ENCODE measurements at regions not wholly inside any gene's neighbourhood (a gene's known extent, or its start where the extent isn't known, plus 50 kb on each side); places are given as distances from the start of the nearest gene placed in this dataset.

DNA sequence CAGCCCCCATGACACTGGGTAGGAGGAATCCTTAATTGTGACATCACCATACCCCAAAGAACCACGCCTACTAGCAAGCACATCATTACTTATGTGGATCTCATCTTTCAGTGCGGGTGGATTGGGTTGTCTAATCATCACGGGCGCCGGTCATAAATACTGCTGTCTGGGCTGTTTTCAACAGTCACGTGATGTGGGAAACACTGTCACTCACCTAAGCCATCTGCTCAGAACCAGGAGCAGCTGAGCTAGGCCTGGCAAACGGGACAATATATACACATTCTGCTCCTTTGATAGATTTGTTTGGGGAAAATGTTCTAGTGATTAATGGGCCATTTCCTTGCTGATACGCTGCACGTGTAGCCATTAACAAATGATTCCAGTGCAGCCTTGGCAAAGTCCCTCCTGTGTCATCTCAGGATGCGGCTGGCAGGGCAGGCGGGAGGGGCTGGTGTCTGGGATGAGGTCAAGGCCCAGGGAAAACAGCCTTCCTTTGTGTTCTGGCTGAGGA, 145.9 kb upstream of the COPS8 start:
- Mint-ChIP-seq H3K27me3 (peaks cover 32% of the 10 kb centered on the region), H3K9me3 (no peaks in the 10 kb centered on the region), H3K27ac (no peak overlapping the region), H3K4me1 (ENCODE audit: low read depth) (peaks cover 9% of the 10 kb centered on the region), H3K36me3 (ENCODE audit: low read depth) (no peaks in the 10 kb centered on the region), H3K4me3 (no peak overlapping the region)
- no peak for DNase-seq

GRCh38 chr2:236940497-236940896, 145.2 kb upstream of the COPS8 start:
- peaks cover 28% of the 10 kb centered on the region for H3K27me3 Mint-ChIP-seq
- DNase-seq = no peak
- H3K9me3 Mint-ChIP-seq = no peaks in the 10 kb centered on the region
- H3K4me1 Mint-ChIP-seq (ENCODE audit: low read depth) = peaks cover 9% of the 10 kb centered on the region
- H3K36me3 Mint-ChIP-seq (ENCODE audit: low read depth) = no peaks in the 10 kb centered on the region
- no peak overlapping the region for H3K4me3 Mint-ChIP-seq
- H3K27ac Mint-ChIP-seq = no peak overlapping the region

DNA sequence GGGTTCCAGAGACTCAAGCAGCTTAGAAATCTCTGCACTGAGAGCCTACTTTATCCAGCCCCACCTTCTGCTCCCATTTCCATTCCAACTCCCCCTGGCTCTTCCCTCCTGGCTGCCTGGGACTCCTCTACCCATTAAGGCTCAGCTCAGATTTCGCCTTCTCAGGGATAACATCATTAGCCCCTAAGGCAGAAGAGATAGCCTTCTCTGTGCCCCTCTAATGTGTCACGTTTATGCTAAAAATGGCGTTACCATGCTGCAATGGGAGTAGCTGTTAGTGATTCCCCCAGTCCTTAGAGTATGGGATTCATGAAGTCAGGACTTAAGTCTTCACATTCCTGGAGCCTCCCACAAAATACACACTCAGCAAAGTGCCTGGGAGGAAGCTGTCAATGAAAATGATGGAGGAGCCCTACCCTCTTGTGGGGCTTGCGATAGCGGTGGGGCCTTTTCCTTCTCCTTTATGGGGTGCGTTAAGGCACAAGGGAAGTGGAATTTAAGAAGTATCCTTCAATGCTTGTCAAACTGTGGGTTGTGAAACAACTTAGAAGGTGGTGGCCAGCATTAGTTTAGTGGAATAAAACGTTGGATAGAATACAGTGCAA, 144.7 kb upstream of the COPS8 start:
- Mint-ChIP-seq H3K27me3 (peaks cover 28% of the 10 kb centered on the region), H3K36me3 (ENCODE audit: low read depth) (no peaks in the 10 kb centered on the region), H3K9me3 (no peaks in the 10 kb centered on the region), H3K27ac (no peak overlapping the region), H3K4me1 (ENCODE audit: low read depth) (peaks cover 9% of the 10 kb centered on the region), H3K4me3 (no peak overlapping the region)
- no peak for DNase-seq

- H3K4me1 Mint-ChIP-seq (ENCODE audit: low read depth) = peaks cover 9% of the 10 kb centered on the region
- no peak overlapping the region for H3K4me3 Mint-ChIP-seq
- no peak for DNase-seq
- no peaks in the 10 kb centered on the region for H3K36me3 Mint-ChIP-seq (ENCODE audit: low read depth)
- no peaks in the 10 kb centered on the region for H3K9me3 Mint-ChIP-seq
- peaks cover 28% of the 10 kb centered on the region for H3K27me3 Mint-ChIP-seq
- no peak overlapping the region for H3K27ac Mint-ChIP-seq
Measured at GRCh38 chr2:236941551-236941950, 144.1 kb upstream of the COPS8 start.

GRCh38 chr2:236942554-236942953, 143.1 kb upstream of the COPS8 start:
- no peaks in the 10 kb centered on the region for H3K9me3 Mint-ChIP-seq
- H3K4me3 Mint-ChIP-seq = no peak overlapping the region
- H3K27me3 Mint-ChIP-seq = peaks cover 28% of the 10 kb centered on the region
- no peak overlapping the region for H3K27ac Mint-ChIP-seq
- no peak for DNase-seq
- no peaks in the 10 kb centered on the region for H3K36me3 Mint-ChIP-seq (ENCODE audit: low read depth)
- peaks cover 9% of the 10 kb centered on the region for H3K4me1 Mint-ChIP-seq (ENCODE audit: low read depth)

DNA sequence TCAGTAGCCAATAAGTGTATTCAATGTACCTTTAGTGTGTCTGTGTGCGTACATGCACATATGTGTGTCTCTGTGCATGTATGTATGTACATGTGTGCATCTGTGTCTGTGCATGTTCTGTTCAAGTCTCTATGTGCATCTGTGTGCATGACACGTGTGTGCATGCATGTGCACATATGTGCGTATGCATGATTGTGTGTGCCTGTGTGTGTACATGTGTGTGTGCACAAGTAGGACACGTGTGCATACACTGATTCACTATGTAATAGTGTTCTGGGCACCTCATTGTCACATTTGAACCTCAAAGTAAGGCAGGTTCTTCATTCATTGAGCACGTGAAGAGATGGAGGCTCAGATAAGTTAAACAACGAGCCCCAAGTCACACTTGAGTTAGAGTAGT, 142.6 kb upstream of the COPS8 start:
- Mint-ChIP-seq H3K9me3 (no peaks in the 10 kb centered on the region), H3K4me3 (no peak overlapping the region), H3K27ac (no peak overlapping the region), H3K36me3 (ENCODE audit: low read depth) (no peaks in the 10 kb centered on the region), H3K27me3 (peaks cover 26% of the 10 kb centered on the region), H3K4me1 (ENCODE audit: low read depth) (peaks cover 9% of the 10 kb centered on the region)
- DNase-seq = no peak

DNA sequence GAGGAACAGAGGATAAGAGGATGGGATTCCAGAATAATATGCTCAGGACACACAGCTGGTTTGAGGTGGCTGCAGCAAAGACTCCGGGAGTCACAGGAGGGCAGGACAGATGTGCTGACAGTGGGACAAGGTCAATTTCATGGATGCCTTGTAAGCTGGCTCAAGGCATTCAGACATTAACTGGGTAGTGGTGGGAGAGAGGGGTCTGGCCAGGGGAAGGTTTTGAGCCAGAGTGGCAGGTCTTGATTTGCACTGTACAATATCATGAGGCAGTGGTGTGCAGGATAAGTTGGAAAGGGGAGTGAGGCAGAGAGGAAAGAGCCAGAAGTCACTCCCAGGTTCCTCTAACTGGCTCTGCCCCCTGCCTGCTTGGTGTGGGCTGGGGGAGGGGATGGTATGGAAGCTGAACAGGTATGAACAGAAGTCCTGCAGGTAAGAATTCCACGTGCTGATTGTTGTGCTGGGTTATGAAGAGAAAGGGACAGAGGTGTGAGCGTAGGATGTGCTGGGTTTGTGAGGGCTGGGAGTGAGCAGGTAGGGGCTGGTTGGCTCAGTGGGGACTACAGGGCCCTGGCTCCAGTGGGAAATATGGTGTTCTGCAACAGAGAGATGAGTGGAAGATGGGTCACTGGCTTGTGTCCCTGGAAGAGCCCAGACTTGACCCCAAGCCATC, 141.7 kb upstream of the COPS8 start:
- Mint-ChIP-seq H3K4me1 (ENCODE audit: low read depth) (peaks cover 9% of the 10 kb centered on the region), H3K27me3 (peaks cover 24% of the 10 kb centered on the region), H3K36me3 (ENCODE audit: low read depth) (no peaks in the 10 kb centered on the region), H3K4me3 (no peak overlapping the region), H3K27ac (no peak overlapping the region), H3K9me3 (no peaks in the 10 kb centered on the region)
- no peak for DNase-seq

GRCh38 chr2:236944561-236944960, 141.1 kb upstream of the COPS8 start:
- H3K4me3 Mint-ChIP-seq = no peak overlapping the region

DNA sequence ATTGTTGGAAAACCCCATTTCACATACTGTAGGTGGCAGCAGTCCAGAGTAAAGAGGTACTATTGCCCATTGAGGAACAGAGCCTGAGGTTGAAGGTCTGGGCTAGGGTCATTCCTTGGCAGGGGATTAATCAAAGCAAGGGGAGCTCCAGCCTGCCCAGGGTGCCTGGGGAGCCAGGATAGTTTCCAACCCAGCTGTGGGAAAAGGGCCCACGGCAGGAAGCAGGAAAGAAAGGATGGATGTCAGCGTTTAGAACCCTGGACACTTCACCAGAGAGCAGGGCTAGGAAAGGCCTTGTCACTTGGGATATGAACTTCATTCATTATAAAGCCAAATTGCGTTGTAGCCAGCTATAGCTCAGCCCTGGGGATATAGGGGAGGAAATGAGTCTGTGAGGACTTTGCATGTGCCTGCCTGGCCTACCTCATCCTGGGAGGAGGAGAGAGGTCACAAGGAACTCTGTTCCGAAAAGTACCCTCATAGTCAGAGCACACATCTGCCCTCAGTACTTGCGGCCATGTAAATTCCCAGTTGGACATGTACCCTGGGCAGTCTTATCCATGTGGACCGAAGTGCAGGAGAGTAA, 140.2 kb upstream of the COPS8 start:
- H3K27me3 Mint-ChIP-seq = peaks cover 16% of the 10 kb centered on the region

More at GRCh38 chr2:236944561-236944960, 141.1 kb upstream of the COPS8 start:
- H3K4me1 Mint-ChIP-seq (ENCODE audit: low read depth) = peaks cover 9% of the 10 kb centered on the region
- no peak for DNase-seq
- no peaks in the 10 kb centered on the region for H3K9me3 Mint-ChIP-seq
- H3K27me3 Mint-ChIP-seq = peaks cover 24% of the 10 kb centered on the region
- H3K27ac Mint-ChIP-seq = no peak overlapping the region
- H3K36me3 Mint-ChIP-seq (ENCODE audit: low read depth) = no peaks in the 10 kb centered on the region

GRCh38 chr2:236946871-236947270, 138.8 kb upstream of the COPS8 start:
- no peak overlapping the region for H3K4me3 Mint-ChIP-seq
- peaks cover 4% of the 10 kb centered on the region for H3K9me3 Mint-ChIP-seq
- no peak overlapping the region for H3K27ac Mint-ChIP-seq
- peaks cover 9% of the 10 kb centered on the region for H3K4me1 Mint-ChIP-seq (ENCODE audit: low read depth)
- DNase-seq = no peak
- peaks cover 11% of the 10 kb centered on the region for H3K27me3 Mint-ChIP-seq
- H3K36me3 Mint-ChIP-seq (ENCODE audit: low read depth) = no peaks in the 10 kb centered on the region

More for the DNA sequence above, 140.2 kb upstream of the COPS8 start:
- H3K9me3 Mint-ChIP-seq = no peaks in the 10 kb centered on the region
- no peak overlapping the region for H3K27ac Mint-ChIP-seq
- peaks cover 9% of the 10 kb centered on the region for H3K4me1 Mint-ChIP-seq (ENCODE audit: low read depth)
- no peaks in the 10 kb centered on the region for H3K36me3 Mint-ChIP-seq (ENCODE audit: low read depth)
- H3K4me3 Mint-ChIP-seq = no peak overlapping the region
- no peak for DNase-seq

GRCh38 chr2:236947294-236947693, 138.4 kb upstream of the COPS8 start:
- Mint-ChIP-seq H3K4me3 (no peak overlapping the region), H3K4me1 (ENCODE audit: low read depth) (peaks cover 8% of the 10 kb centered on the region), H3K36me3 (ENCODE audit: low read depth) (no peaks in the 10 kb centered on the region), H3K9me3 (peaks cover 4% of the 10 kb centered on the region), H3K27me3 (peaks cover 11% of the 10 kb centered on the region), H3K27ac (no peak overlapping the region)
- no peak for DNase-seq

DNA sequence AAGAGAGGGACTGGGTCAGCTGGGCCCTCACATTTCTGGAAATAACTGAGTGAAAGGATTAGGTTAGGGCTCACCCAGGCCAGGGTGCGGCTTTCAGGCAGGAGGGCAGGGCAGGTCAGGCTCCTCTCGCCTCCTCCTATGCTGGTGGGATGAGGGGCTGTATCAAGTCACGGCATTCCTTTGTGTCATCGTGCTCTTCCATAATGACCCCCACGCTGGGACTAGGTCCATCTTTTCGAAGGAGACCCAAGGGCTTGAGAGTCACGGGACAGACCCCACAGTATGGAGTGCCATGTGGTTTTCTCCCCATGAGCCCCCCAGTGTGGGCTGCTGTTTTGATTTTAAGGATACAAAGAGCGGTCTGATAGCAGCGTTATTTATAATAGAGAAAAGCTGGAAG, 137.8 kb upstream of the COPS8 start:
- Mint-ChIP-seq H3K4me3 (no peak overlapping the region), H3K9me3 (peaks cover 4% of the 10 kb centered on the region), H3K4me1 (ENCODE audit: low read depth) (peaks cover 4% of the 10 kb centered on the region), H3K27me3 (peaks cover 11% of the 10 kb centered on the region), H3K36me3 (ENCODE audit: low read depth) (no peaks in the 10 kb centered on the region), H3K27ac (no peak overlapping the region)
- DNase-seq = no peak

GRCh38 chr2:236949089-236949905, 136.4 kb upstream of the COPS8 start:
- H3K27ac Mint-ChIP-seq = no peak overlapping the region
- H3K36me3 Mint-ChIP-seq (ENCODE audit: low read depth) = no peaks in the 10 kb centered on the region
- no peak for DNase-seq
- H3K4me3 Mint-ChIP-seq = no peak overlapping the region
- H3K4me1 Mint-ChIP-seq (ENCODE audit: low read depth) = no peaks in the 10 kb centered on the region
- peaks cover 4% of the 10 kb centered on the region for H3K9me3 Mint-ChIP-seq
- H3K27me3 Mint-ChIP-seq = peaks cover 4% of the 10 kb centered on the region

GRCh38 chr2:236951830-236952475, 133.7 kb upstream of the COPS8 start:
- Mint-ChIP-seq H3K4me1 (ENCODE audit: low read depth) (peaks cover 11% of the 10 kb centered on the region), H3K4me3 (no peak overlapping the region), H3K9me3 (peaks cover 4% of the 10 kb centered on the region), H3K27ac (no peak overlapping the region), H3K36me3 (ENCODE audit: low read depth) (no peaks in the 10 kb centered on the region), H3K27me3 (peaks cover 12% of the 10 kb centered on the region)
- DNase-seq = no peak
